ENCODE measurements at regions not wholly inside any gene's neighbourhood (a gene's known extent, or its start where the extent isn't known, plus 50 kb on each side); places are given as distances from the start of the nearest gene placed in this dataset.

DNA sequence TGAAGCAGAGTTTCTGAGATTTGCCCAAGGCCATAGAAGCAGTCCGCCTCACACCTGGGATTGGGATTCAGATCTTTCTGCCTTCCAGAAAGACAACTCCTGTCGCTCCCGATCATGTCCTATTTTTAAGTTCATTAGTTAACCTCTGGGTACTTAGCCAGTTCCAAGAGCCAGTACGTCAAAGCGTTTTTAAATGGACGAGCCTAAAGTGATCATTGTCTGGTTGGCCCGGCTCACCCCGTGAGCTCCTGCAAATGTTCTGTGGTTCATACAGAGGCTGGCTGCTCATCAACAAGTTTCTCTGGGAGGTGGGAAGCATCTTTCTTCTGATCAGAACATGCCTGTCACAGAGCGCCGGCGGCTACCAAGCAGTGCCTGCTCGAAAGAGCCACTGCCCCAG, 554.5 kb upstream of the WWC1 start:
- CTCF ChIA-PET (ENCODE audit: unreplicated experiment), result no interaction called here
- no peak overlapping the region for H3K4me3 ChIP-seq (ENCODE audit: low read depth, low read length, poor library complexity, severe bottlenecking)
- no TSS peak for BruUV-seq (replicated peaks)

GRCh38 chr5:167743695-167744464, 547.6 kb upstream of the WWC1 start:
- Histone ChIP-seq H3K79me2 (ENCODE audit: insufficient read depth, low read depth, low read length) (no peaks in the 10 kb centered on the region), H4K20me1 (ENCODE audit: insufficient read depth, low read length) (no peaks in the 10 kb centered on the region), H3K4me2 (ENCODE audit: low read length) (no peak overlapping the region), H3K4me3 (ENCODE audit: low read depth, low read length, poor library complexity, severe bottlenecking) (no peak overlapping the region), H3K36me3 (ENCODE audit: insufficient read depth, low read length) (no peaks in the 10 kb centered on the region), H3K27ac (ENCODE audit: low read depth, low read length, poor library complexity, severe bottlenecking) (no peak overlapping the region), H3K4me1 (ENCODE audit: insufficient read depth, low read length, poor library complexity, severe bottlenecking) (no peaks in the 10 kb centered on the region), H2AFZ (ENCODE audit: low read length) (no peak overlapping the region), H3K9me3 (ENCODE audit: low read length) (no peaks in the 10 kb centered on the region), H3K9me2 (ENCODE audit: insufficient read depth, low read length) (no peaks in the 10 kb centered on the region)
- ChIA-PET POLR2A (interaction anchor here (0.5 kb wide), 1 partner anchor 13 kb away, joined by 5 read pairs; no protein-coding TSS in a partner anchor), CTCF (ENCODE audit: unreplicated experiment) (no interaction called here)
- intact Hi-C loops (cut with micrococcal nuclease; ENCODE audit: unreplicated experiment), result no loop called here
- DNase-seq (ENCODE audit: low spot score), result no peak
- TF ChIP-seq CTCF (conservative IDR thresholded peaks at IDR 0.05; ENCODE audit: low read length) (no peak), EZH2phosphoT487 (IDR thresholded peaks at IDR 0.05; ENCODE audit: borderline replicate concordance, low read depth, low read length) (no peak)
- BruUV-seq (replicated peaks), result no TSS peak

More for the DNA sequence above, 554.5 kb upstream of the WWC1 start:
- no peaks in the 10 kb centered on the region for H3K4me1 ChIP-seq (ENCODE audit: insufficient read depth, low read length, poor library complexity, severe bottlenecking)
- no peaks in the 10 kb centered on the region for H3K9me2 ChIP-seq (ENCODE audit: insufficient read depth, low read length)
- no peak for TF ChIP-seq CTCF (conservative IDR thresholded peaks at IDR 0.05; ENCODE audit: low read length)
- no peak for TF ChIP-seq EZH2phosphoT487 (IDR thresholded peaks at IDR 0.05; ENCODE audit: borderline replicate concordance, low read depth, low read length)
- no peaks in the 10 kb centered on the region for H3K9me3 ChIP-seq (ENCODE audit: low read length)
- H2AFZ ChIP-seq (ENCODE audit: low read length), result no peak overlapping the region
- no peak for DNase-seq (ENCODE audit: low spot score)
- H3K4me2 ChIP-seq (ENCODE audit: low read length), result no peak overlapping the region
- intact Hi-C loops (cut with micrococcal nuclease; ENCODE audit: unreplicated experiment), result no loop called here
- POLR2A ChIA-PET, result no interaction called here
- H3K36me3 ChIP-seq (ENCODE audit: insufficient read depth, low read length), result no peaks in the 10 kb centered on the region
- no peaks in the 10 kb centered on the region for H4K20me1 ChIP-seq (ENCODE audit: insufficient read depth, low read length)
- no peaks in the 10 kb centered on the region for H3K79me2 ChIP-seq (ENCODE audit: insufficient read depth, low read depth, low read length)
- no peak overlapping the region for H3K27ac ChIP-seq (ENCODE audit: low read depth, low read length, poor library complexity, severe bottlenecking)

GRCh38 chr5:167745868-167746267, 545.6 kb upstream of the WWC1 start:
- H4K20me1 ChIP-seq (ENCODE audit: insufficient read depth, low read length), result no peaks in the 10 kb centered on the region
- no peak overlapping the region for H3K4me3 ChIP-seq (ENCODE audit: low read depth, low read length, poor library complexity, severe bottlenecking)
- no peaks in the 10 kb centered on the region for H3K9me3 ChIP-seq (ENCODE audit: low read length)
- DNase-seq (ENCODE audit: low spot score), result no peak
- H3K79me2 ChIP-seq (ENCODE audit: insufficient read depth, low read depth, low read length), result no peaks in the 10 kb centered on the region
- no peaks in the 10 kb centered on the region for H3K4me1 ChIP-seq (ENCODE audit: insufficient read depth, low read length, poor library complexity, severe bottlenecking)
- BruUV-seq (replicated peaks), result no TSS peak
- ChIA-PET CTCF (ENCODE audit: unreplicated experiment) (interaction anchor here (0.6 kb wide), 1 partner anchor 1551 kb away, joined by 3 read pairs; no protein-coding TSS in a partner anchor), POLR2A (interaction anchor here (0.6 to 0.9 kb wide), 2 partner anchors 16 to 1349 kb away, joined by 3 to 4 read pairs; no protein-coding TSS in a partner anchor)
- no peaks in the 10 kb centered on the region for H3K9me2 ChIP-seq (ENCODE audit: insufficient read depth, low read length)
- H3K27ac ChIP-seq (ENCODE audit: low read depth, low read length, poor library complexity, severe bottlenecking), result no peak overlapping the region
- intact Hi-C loops (cut with micrococcal nuclease; ENCODE audit: unreplicated experiment), result no loop called here
- H3K4me2 ChIP-seq (ENCODE audit: low read length), result no peak overlapping the region
- H2AFZ ChIP-seq (ENCODE audit: low read length), result no peak overlapping the region
- TF ChIP-seq CTCF (conservative IDR thresholded peaks at IDR 0.05; ENCODE audit: low read length) (no peak), EZH2phosphoT487 (IDR thresholded peaks at IDR 0.05; ENCODE audit: borderline replicate concordance, low read depth, low read length) (no peak)
- no peaks in the 10 kb centered on the region for H3K36me3 ChIP-seq (ENCODE audit: insufficient read depth, low read length)
